Testis (tissue), 2 donors: ENCODE measurements at regions not wholly inside any gene's neighbourhood (a gene's known extent, or its start where the extent isn't known, plus 50 kb on each side); places are given as distances from the start of the nearest gene placed in this dataset.

Source experiments
- CTCF ChIP-seq, 3 experiments: fragments of 450-650 bp in 2 of 3; fragments of 200-600 bp in 1 of 3; sonication (generic) in 1 of 3; IDR thresholded peaks; one replicate each; pipeline ENCODE4 v1.5.1; 2016 to 2019; ENCODE audit warnings: antibody characterized with exemption in 3 of 3, mild to moderate bottlenecking in 2 of 3, moderate library complexity in 1 of 3
- POLR2A ChIP-seq: fragments of 450-650 bp; IDR thresholded peaks from one replicate; pipeline ENCODE4 v1.6.1; 2017; ENCODE audit warnings: antibody characterized with exemption, mild to moderate bottlenecking, moderate library complexity

DNA sequence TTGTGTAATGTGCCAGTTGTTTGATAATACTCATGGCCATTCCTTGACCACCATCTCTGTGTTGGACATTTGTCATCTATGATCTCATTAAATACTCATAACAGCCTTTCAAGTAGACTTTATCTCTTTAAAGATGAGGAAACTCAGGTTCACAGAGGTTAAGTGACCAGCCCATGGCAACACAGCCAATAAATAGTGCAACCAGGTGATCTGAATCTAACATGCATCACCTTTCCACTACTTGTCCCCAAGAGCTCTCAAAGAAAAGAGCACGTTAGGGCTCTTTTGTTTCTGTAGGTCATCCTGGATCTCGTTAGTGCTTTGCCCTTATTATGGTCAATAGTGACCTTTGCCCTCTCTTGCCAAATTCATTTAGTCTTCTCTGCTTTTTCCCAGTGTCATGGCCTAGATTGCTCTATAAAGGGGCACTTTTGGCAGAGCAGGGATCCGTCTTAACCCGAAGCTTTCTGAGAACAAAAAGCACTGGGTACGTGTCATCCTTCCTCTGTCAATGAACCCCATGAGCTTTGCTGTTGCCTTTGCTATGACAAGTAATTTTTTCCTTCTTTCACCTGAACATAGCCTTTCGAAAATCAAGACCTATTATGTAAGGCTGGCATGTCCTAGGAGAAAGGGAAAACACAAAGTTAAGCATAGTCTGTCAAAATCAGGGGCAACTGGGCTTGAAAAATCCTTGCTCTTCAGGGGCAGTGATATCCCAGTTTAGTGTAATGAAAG, 88.0 kb upstream of the PLXNA2 start:
- TF ChIP-seq POLR2A (no peak), CTCF (IDR thresholded peaks at IDR 0.05) (no peak)
